ENCODE measurements at regions not wholly inside any gene's neighbourhood (a gene's known extent, or its start where the extent isn't known, plus 50 kb on each side); places are given as distances from the start of the nearest gene placed in this dataset.
"Not testable (repeated sequence)": the region's sequence is repeated elsewhere in the genome, so short reads cannot be mapped to it uniquely, and the experiment has no call there.

DNA sequence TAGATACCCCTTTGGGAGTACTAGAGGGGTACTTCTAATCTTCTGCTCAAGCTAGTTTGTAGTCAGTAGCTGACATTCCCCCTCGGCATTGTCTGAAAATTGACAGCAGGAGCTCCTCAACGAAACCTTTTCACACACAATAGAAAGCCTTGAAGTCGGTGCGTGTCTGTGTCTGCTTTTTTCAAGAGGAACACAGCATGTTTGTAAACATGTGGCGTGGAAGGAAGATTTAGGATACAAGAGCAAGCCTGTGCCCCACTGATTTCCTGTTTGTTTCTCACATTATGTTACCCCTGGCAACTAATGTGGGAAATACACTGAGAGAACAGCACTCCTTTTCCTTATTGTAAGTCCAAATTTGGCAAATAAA lies 252.6 kb downstream of the ANKRD50 start:
- DNase-seq: no peak

GRCh38 chr4:124461592-124461991 lies 250.9 kb downstream of the ANKRD50 start:
- not testable (repeated sequence) for DNase-seq

- DNase-seq: no peak
Observed at GRCh38 chr4:124462954-124463828, 249.3 kb downstream of the ANKRD50 start.

DNA sequence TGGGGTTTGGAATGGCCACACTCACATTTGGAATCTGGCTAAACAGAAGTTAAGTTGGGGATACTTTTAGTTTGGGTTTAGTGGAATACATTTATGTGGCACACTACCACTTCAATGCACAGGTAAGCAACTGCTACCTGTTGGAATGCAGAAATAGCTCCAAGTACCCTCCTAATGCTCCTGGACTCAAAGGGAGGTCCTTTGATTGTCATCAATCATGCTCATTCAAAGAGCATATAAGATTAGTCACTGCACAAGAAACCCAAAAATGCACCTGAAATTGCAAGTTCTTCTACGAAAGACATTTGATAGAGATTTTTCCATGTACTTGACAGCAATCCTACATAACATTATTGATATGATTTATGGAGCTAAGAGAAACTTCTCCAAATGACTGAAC lies 247.7 kb downstream of the ANKRD50 start:
- no peak for DNase-seq

DNA sequence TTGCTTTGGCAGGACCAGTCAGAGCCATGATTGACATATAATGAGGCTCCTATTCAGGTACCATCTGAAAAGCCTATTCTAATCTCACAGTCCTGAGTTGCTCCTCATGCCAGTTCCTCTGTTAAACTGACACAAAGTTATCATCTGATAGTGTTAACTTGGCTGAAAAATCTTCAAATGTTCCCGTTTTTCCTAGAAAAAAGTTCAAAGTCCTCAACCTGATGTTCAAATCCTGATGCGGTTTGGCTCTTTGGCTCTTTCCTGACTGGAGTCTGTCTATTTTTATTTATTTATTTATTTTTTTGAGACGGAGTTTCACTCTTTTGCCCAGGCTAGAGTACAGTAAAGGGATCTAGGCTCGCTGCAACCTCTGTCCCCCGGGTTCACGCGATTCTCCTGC lies 244.2 kb downstream of the ANKRD50 start:
- DNase-seq: no peak

- no peak for DNase-seq
Observed at GRCh38 chr4:124469981-124470380, 242.6 kb downstream of the ANKRD50 start.

- no peak for DNase-seq
Observed at GRCh38 chr4:124478470-124478869, 234.1 kb downstream of the ANKRD50 start.

DNA sequence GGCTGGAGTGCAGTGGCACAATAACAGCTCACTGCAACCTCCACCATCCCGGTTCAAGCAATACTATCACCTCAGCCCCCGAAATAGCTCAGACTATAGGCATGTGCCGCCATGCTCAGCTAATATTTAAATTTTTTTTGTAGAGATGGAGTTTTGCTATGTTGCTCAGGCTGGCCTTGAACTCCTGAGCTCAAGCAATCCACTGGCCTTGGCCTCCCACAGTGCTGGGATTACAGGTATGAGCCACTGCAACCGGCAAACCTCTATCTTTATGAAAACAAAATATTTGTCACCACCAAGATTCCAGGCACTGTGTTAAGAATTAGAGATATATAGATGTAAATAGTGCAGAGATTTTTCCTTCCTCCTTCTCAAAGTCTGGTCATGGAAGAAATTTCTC lies 232.5 kb downstream of the ANKRD50 start:
- DNase-seq: no peak

DNA sequence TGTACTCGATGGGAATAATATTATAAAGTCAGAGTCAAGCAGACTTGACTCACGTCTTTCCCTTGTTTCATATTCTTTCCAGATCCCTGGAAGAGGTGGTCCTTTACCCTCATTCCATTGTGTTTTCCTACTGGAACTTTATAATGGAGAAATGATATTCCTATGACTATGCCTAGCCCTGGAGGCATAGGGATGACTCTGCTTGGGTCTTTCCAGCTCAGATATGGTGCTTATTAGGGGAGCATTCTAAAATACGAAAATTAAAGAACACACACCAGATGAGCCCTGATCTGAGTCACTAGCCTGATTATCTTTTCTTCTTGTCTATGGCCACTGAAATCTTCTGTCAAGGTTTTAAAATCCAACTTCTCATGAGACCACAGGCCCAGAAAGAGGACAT lies 231.4 kb downstream of the ANKRD50 start:
- DNase-seq: no peak

- no peak for DNase-seq
Observed at GRCh38 chr4:124483048-124483906, 229.3 kb downstream of the ANKRD50 start.

DNA sequence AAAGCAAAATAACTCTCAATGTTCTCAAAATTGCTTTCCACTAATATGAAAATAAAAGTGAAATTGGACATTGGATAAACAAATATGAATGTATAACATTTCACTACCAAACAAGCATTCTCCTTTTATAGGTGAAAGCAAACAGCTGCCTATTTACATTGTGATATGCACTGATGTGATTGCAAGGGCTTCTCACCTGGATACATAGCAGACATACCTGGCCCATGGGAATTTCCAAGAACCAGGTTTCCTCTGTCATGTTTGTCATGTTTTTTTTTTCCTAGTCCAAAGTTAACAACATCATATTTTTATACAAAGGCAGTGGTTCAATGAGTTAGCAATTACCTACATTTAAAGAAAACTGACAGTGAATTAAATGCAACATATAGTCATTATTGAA lies 228.5 kb downstream of the ANKRD50 start:
- DNase-seq: no peak

GRCh38 chr4:124484940-124485339 lies 227.6 kb downstream of the ANKRD50 start:
- DNase-seq: no peak

GRCh38 chr4:124486423-124486822 lies 226.1 kb downstream of the ANKRD50 start:
- no peak for DNase-seq

DNA sequence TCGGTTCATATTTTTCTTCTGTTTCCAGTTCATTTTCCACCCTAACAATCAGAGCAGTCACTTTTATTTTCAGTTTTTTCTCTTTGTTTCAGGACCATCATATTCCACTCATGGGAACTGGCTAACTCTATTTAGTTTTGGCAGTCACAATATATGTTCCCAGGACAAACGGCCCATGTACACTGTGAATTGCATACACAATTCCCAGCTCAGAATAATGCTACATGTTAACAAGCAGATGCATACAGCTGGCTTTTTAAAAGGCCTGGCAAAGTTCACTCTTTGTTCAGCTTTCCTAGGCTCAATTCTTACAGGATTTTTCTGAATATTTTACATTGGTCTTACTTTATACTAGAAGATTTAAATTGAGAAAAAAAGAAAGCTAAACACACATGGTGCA lies 224.9 kb downstream of the ANKRD50 start:
- no peak for DNase-seq

GRCh38 chr4:124491361-124492145 lies 221.0 kb downstream of the ANKRD50 start:
- no peak for DNase-seq

- DNase-seq: no peak
Observed at GRCh38 chr4:124499261-124499660, 213.3 kb downstream of the ANKRD50 start.

GRCh38 chr4:124501576-124501975 lies 211.0 kb downstream of the ANKRD50 start:
- DNase-seq: no peak

DNA sequence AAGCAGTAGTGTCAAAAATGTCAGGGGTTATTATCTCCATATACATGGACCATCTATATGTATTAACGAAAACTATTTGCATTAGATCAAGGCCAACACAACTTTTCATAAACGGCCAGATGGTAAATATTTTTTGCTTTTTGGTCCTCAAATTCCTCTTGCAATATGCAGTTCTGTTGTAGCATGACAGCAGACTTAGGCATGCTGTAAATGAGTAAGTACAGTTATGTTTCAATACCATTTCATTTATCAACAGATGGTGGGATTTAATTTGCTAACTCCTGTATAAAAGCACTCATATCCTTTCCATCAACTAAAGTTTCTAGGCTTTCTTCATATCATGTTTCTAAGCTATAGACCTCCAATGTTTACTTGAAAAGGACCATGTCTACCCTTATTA lies 208.1 kb downstream of the ANKRD50 start:
- DNase-seq: no peak

GRCh38 chr4:124505211-124505610 lies 207.3 kb downstream of the ANKRD50 start:
- no peak for DNase-seq

DNA sequence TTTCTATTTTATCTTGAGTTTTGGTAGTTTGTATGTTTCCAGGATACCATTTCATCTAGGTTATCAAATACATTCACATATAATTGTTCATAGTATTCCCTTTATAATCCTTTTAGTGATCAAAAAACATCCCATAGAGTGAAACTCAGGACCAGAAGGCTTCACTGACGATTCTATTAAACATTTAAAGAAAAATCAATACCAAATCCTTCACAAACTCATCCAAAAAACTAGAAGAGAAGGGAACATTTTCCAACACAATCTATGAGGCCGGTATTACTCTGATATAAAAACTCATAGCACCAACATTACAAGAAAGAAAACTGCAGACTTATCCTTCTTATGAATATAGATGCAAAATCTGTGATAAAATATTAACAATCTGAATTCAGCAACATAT lies 203.4 kb downstream of the ANKRD50 start:
- DNase-seq: no peak

DNA sequence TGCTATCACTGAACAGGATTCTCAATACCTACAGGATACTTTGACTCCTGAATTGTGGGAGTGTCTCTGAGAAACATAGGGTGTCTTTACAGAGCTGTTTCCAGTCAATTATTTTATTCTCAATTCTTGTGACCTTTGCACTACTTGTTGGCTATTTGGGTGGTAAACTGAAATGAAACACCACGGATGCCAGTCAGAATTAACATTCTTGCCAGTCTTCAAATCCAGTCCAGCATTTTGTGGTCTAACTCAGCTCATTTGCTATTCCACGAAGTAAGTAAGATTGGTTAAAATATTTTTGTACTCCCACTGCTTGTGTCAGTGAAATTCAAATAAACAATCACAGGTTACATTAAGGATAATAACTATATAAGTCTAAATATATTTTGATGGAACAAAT lies 197.9 kb downstream of the ANKRD50 start:
- no peak for DNase-seq

DNA sequence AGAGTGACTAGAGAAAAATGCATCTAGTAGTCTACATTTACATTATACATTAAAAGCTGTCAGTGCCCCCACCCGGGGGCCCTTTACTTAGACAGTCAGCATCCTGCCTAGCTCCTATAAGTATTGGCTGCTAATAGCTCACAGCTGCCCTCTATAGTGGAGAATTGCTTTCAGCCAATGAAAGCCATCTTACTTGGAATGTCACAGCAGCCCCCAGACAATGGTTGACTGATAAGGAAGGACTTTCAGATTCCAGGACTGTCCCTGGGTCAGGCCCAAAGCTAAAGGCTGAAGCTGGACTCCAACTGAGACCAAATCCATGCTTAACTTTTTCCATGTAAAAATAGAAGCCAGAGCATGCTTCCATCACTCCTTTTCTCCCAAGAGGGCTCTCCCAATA lies 196.9 kb downstream of the ANKRD50 start:
- no peak for DNase-seq

- DNase-seq: no peak
Observed at GRCh38 chr4:124519196-124519595, 193.3 kb downstream of the ANKRD50 start.

Data from 8988T (cell line).